Neural progenitor cell (in vitro differentiated cells): ENCODE measurements at regions not wholly inside any gene's neighbourhood (a gene's known extent, or its start where the extent isn't known, plus 50 kb on each side); places are given as distances from the start of the nearest gene placed in this dataset.

ENCODE experiments used
- CTCF ChIP-seq: fragments of 200-600 bp; sonication (generic); IDR thresholded peaks from 2 replicates; pipeline ENCODE4 v1.5.1; 2017; ENCODE audit warnings: antibody characterized with exemption, mild to moderate bottlenecking
- EZH2 ChIP-seq: fragments of 200-600 bp; sonication (generic); IDR thresholded peaks from 2 replicates; pipeline ENCODE4 v1.6.1; 2017; ENCODE audit warnings: antibody characterized with exemption, mild to moderate bottlenecking, moderate library complexity

- TF ChIP-seq EZH2 (no peak), CTCF (no peak)
Observed at GRCh38 chr9:89926691-89927220, 321.9 kb downstream of the GADD45G start.
